ENCODE measurements at regions not wholly inside any gene's neighbourhood (a gene's known extent, or its start where the extent isn't known, plus 50 kb on each side); places are given as distances from the start of the nearest gene placed in this dataset.
"Not testable (repeated sequence)": the region's sequence is repeated elsewhere in the genome, so short reads cannot be mapped to it uniquely, and the experiment has no call there.

DNA sequence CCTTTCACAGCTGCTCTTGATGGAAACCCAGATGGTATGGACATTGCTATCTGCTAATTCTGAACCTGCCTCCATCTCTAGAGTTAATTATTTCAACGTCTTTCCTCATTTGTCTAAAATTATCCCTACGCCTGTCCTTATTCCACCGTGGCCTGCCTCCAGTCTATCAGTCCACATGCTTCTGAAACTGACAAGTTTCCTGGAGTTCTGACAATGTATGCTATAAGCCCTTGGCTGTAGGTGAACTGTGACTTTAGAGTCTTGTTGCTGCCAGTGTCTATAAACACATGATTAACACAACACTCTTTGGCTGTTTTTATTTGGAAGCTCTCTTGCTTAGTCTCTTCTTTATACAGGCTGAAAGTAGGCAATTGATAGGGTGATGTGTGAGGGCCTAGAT lies 1052.9 kb downstream of the TMTC2 start:
- no peaks in the 10 kb centered on the region for H4K20me1 ChIP-seq (ENCODE audit: insufficient read depth, low read length)
- no peak overlapping the region for H3K4me2 ChIP-seq (ENCODE audit: insufficient read depth, low read length)
- TF ChIP-seq, protein P1, sequence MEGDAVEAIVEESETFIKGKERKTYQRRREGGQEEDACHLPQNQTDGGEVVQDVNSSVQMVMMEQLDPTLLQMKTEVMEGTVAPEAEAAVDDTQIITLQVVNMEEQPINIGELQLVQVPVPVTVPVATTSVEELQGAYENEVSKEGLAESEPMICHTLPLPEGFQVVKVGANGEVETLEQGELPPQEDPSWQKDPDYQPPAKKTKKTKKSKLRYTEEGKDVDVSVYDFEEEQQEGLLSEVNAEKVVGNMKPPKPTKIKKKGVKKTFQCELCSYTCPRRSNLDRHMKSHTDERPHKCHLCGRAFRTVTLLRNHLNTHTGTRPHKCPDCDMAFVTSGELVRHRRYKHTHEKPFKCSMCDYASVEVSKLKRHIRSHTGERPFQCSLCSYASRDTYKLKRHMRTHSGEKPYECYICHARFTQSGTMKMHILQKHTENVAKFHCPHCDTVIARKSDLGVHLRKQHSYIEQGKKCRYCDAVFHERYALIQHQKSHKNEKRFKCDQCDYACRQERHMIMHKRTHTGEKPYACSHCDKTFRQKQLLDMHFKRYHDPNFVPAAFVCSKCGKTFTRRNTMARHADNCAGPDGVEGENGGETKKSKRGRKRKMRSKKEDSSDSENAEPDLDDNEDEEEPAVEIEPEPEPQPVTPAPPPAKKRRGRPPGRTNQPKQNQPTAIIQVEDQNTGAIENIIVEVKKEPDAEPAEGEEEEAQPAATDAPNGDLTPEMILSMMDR (IDR thresholded peaks at IDR 0.05; ENCODE audit: borderline replicate concordance, extremely low read depth, low read length, poor library complexity, severe bottlenecking): no peak
- no peak for TF ChIP-seq EZH2 (IDR thresholded peaks at IDR 0.05; ENCODE audit: borderline replicate concordance, low read depth, low read length, severe bottlenecking)
- H3K27ac ChIP-seq (ENCODE audit: low read length): no peak overlapping the region
- H3K9ac ChIP-seq (ENCODE audit: low read depth, low read length): no peak overlapping the region
- no peaks in the 10 kb centered on the region for H3K79me2 ChIP-seq (ENCODE audit: insufficient read depth, low read length)
- no peaks in the 10 kb centered on the region for H3K27me3 ChIP-seq (ENCODE audit: insufficient read depth, low read length, poor library complexity)
- ATAC-seq (ENCODE audit: insufficient read depth, low read depth) (no peak), DNase-seq (no peak)
- no peaks in the 10 kb centered on the region for H3K4me1 ChIP-seq (ENCODE audit: insufficient read depth, low read length)
- H3K36me3 ChIP-seq (ENCODE audit: insufficient read depth, low read length): no peaks in the 10 kb centered on the region
- H3K4me3 ChIP-seq (ENCODE audit: low read depth in 1 of 2, low read length in 2 of 2): no peak overlapping the region
- H2AFZ ChIP-seq (ENCODE audit: low read depth, low read length): no peak overlapping the region
- no peaks in the 10 kb centered on the region for H3K9me3 ChIP-seq (ENCODE audit: insufficient read depth, low read length, severe bottlenecking)

DNA sequence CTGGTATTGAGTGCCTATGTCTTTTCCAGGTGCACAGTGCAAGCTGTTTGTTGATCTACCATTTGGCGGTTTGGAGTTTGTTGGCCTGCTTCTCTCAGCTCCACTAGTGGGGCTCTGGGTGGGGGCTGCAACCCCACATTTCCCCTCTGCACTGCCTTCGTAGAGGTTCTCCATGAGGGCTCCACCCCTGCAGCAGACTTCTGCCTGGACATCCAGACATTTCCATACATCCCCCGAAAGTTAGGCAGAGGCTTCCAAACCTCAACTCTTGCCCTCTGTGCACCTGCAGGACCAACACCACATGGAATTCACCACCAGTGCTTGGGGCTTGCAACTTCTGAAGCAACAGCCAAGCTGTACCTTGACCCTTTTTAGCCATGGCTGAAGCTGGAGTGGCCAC lies 1024.1 kb downstream of the TMTC2 start:
- Histone ChIP-seq H3K36me3 (ENCODE audit: insufficient read depth, low read length) (no peaks in the 10 kb centered on the region), H3K9ac (ENCODE audit: low read depth, low read length) (no peak overlapping the region), H3K4me2 (ENCODE audit: insufficient read depth, low read length) (no peak overlapping the region), H4K20me1 (ENCODE audit: insufficient read depth, low read length) (no peaks in the 10 kb centered on the region), H3K27ac (ENCODE audit: low read length) (no peak overlapping the region), H3K9me3 (ENCODE audit: insufficient read depth, low read length, severe bottlenecking) (peaks cover 19% of the 10 kb centered on the region), H2AFZ (ENCODE audit: low read depth, low read length) (no peak overlapping the region), H3K79me2 (ENCODE audit: insufficient read depth, low read length) (no peaks in the 10 kb centered on the region), H3K4me1 (ENCODE audit: insufficient read depth, low read length) (no peaks in the 10 kb centered on the region), H3K27me3 (ENCODE audit: insufficient read depth, low read length, poor library complexity) (no peaks in the 10 kb centered on the region), H3K4me3 (ENCODE audit: low read depth in 1 of 2, low read length in 2 of 2) (no peak overlapping the region)
- no peak for TF ChIP-seq EZH2 (IDR thresholded peaks at IDR 0.05; ENCODE audit: borderline replicate concordance, low read depth, low read length, severe bottlenecking)
- TF ChIP-seq, protein P1 (IDR thresholded peaks at IDR 0.05; ENCODE audit: borderline replicate concordance, extremely low read depth, low read length, poor library complexity, severe bottlenecking): no peak
- DNase-seq: no peak
- ATAC-seq (ENCODE audit: insufficient read depth, low read depth): no peak

DNA sequence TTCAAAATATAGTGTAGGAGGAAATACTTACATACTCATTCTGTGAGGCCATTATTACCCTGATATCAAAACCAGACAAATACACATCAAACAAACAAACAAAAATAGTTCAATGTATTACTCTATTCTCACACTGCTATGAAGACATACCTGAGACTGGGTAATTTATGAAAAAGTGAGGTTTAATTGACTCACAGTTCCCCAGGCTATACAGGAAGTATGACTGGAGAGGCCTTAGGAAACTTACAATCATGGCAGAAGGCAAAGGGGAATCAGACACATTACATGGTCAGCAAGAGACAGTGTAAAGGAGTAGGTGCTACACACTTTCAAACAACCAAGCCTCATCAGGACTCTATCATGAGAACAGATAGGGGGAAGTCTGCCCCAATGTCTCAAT lies 1023.2 kb downstream of the TMTC2 start:
- H3K27ac ChIP-seq (ENCODE audit: low read length): no peak overlapping the region
- H3K4me3 ChIP-seq (ENCODE audit: low read depth in 1 of 2, low read length in 2 of 2): no peak overlapping the region
- no peaks in the 10 kb centered on the region for H3K79me2 ChIP-seq (ENCODE audit: insufficient read depth, low read length)
- peaks cover 19% of the 10 kb centered on the region for H3K9me3 ChIP-seq (ENCODE audit: insufficient read depth, low read length, severe bottlenecking)
- no peak overlapping the region for H3K9ac ChIP-seq (ENCODE audit: low read depth, low read length)
- no peaks in the 10 kb centered on the region for H3K27me3 ChIP-seq (ENCODE audit: insufficient read depth, low read length, poor library complexity)
- H4K20me1 ChIP-seq (ENCODE audit: insufficient read depth, low read length): no peaks in the 10 kb centered on the region
- no peaks in the 10 kb centered on the region for H3K36me3 ChIP-seq (ENCODE audit: insufficient read depth, low read length)
- no peak for DNase-seq
- no peak for TF ChIP-seq EZH2 (IDR thresholded peaks at IDR 0.05; ENCODE audit: borderline replicate concordance, low read depth, low read length, severe bottlenecking)
- TF ChIP-seq, protein P1 (IDR thresholded peaks at IDR 0.05; ENCODE audit: borderline replicate concordance, extremely low read depth, low read length, poor library complexity, severe bottlenecking): no peak
- ATAC-seq (ENCODE audit: insufficient read depth, low read depth): no peak
- H3K4me1 ChIP-seq (ENCODE audit: insufficient read depth, low read length): no peaks in the 10 kb centered on the region
- H3K4me2 ChIP-seq (ENCODE audit: insufficient read depth, low read length): no peak overlapping the region
- no peak overlapping the region for H2AFZ ChIP-seq (ENCODE audit: low read depth, low read length)

DNA sequence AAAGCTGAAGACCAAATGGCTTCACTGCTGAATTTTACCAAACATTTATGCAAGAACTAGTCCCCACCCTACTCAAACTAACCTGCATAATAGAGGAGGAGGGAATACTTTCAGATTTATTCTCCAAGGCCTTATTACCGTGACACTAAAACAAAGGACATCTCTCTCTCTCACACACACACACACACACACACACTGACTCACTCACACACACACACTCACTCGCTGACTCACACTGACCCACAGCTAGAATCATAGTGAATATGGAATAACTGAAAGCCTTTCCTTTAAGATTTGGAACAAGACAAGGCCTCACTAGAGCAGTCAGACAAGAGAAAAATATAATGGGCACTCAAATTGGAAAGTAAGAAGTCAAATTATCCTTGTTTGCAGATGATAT lies 1014.1 kb downstream of the TMTC2 start:
- no peak overlapping the region for H3K9ac ChIP-seq (ENCODE audit: low read depth, low read length)
- no peaks in the 10 kb centered on the region for H3K9me3 ChIP-seq (ENCODE audit: insufficient read depth, low read length, severe bottlenecking)
- TF ChIP-seq EZH2 (IDR thresholded peaks at IDR 0.05; ENCODE audit: borderline replicate concordance, low read depth, low read length, severe bottlenecking): no peak
- TF ChIP-seq, protein P1 (IDR thresholded peaks at IDR 0.05; ENCODE audit: borderline replicate concordance, extremely low read depth, low read length, poor library complexity, severe bottlenecking): no peak
- no peak overlapping the region for H3K4me3 ChIP-seq (ENCODE audit: low read depth in 1 of 2, low read length in 2 of 2)
- no peak overlapping the region for H3K4me2 ChIP-seq (ENCODE audit: insufficient read depth, low read length)
- ATAC-seq (ENCODE audit: insufficient read depth, low read depth): no peak
- no peak overlapping the region for H2AFZ ChIP-seq (ENCODE audit: low read depth, low read length)
- no peaks in the 10 kb centered on the region for H3K79me2 ChIP-seq (ENCODE audit: insufficient read depth, low read length)
- no peaks in the 10 kb centered on the region for H3K36me3 ChIP-seq (ENCODE audit: insufficient read depth, low read length)
- no peak for DNase-seq
- H4K20me1 ChIP-seq (ENCODE audit: insufficient read depth, low read length): no peaks in the 10 kb centered on the region
- no peaks in the 10 kb centered on the region for H3K4me1 ChIP-seq (ENCODE audit: insufficient read depth, low read length)
- H3K27ac ChIP-seq (ENCODE audit: low read length): no peak overlapping the region
- H3K27me3 ChIP-seq (ENCODE audit: insufficient read depth, low read length, poor library complexity): no peaks in the 10 kb centered on the region

DNA sequence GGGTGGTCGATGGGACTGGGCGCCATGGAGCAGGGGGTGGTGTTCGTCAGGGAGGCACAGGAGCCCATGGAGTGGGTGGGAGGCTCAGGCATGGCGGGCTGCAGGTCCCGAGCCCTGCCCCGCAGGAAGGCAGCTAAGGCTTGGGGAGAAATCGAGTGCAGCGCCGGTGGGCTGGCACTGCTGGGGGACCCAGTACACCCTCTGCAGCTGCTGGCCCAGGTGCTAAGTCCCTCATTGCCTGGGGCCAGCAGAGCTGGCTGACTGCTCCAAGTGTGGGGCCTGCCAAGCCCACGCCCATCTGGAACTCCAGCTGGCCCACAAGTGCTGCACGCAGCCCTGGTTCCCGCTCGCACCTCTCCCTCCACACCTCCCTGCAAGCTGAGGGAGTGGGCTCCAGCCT lies 1009.6 kb downstream of the TMTC2 start:
- not testable (repeated sequence) for H3K27ac ChIP-seq (ENCODE audit: low read length); H3K36me3 ChIP-seq (ENCODE audit: insufficient read depth, low read length); H3K4me1 ChIP-seq (ENCODE audit: insufficient read depth, low read length); H3K4me2 ChIP-seq (ENCODE audit: insufficient read depth, low read length); H2AFZ ChIP-seq (ENCODE audit: low read depth, low read length); H3K79me2 ChIP-seq (ENCODE audit: insufficient read depth, low read length); ATAC-seq (ENCODE audit: insufficient read depth, low read depth); H3K27me3 ChIP-seq (ENCODE audit: insufficient read depth, low read length, poor library complexity); DNase-seq; H4K20me1 ChIP-seq (ENCODE audit: insufficient read depth, low read length); H3K9me3 ChIP-seq (ENCODE audit: insufficient read depth, low read length, severe bottlenecking); H3K4me3 ChIP-seq (ENCODE audit: low read depth in 1 of 2, low read length in 2 of 2); H3K9ac ChIP-seq (ENCODE audit: low read depth, low read length)

Data from DND-41 (cell line).